HG02588 (cell line): ENCODE measurements at regions not wholly inside any gene's neighbourhood (a gene's known extent, or its start where the extent isn't known, plus 50 kb on each side); places are given as distances from the start of the nearest gene placed in this dataset.

ENCODE experiments used
- ATAC-seq: cut with Tn5 transposase; IDR thresholded peaks from one replicate; pipeline ENCODE4 v1.9.1; 2021; ENCODE audit warnings: mild to moderate bottlenecking, moderate library complexity; ENCODE audit not compliant: unreplicated experiment

DNA sequence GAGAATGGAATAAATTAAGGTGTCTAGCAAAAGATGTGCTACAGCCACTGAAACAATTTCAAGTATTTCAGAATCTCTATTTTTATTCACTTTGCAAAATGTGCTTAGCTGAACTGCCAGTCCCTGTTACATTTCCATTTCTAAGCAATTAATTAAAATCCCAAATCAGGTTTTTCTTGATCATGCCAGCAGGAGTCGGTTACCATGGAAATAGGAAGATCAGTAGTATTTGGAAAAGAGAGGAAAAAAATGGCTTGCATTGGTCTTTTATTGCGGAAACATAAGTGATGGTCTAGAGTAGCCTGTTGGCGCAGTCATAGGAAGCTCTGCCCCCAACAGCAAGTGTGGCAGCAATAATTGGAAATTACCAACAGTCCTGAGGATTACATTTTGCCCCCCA, 867.1 kb downstream of the GATA3 start:
- no peak for ATAC-seq

DNA sequence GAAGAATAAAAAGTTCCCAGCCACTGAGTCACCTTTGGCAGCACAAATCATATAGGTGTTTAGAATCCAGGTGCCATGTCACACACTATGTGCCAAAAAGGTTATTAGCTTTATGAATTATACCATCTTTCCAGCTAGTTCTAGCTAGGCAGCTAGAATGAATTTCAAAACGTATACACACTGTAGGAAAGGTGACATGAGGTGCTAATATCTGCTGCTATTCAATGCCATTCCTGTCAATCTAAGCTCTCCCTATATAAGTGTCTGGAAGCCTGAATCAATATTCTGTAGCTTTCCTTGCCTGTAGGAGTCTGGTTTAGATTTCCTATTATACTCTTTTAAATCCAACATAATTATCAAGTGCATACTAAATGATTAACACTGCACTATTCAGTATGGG, 868.6 kb downstream of the GATA3 start:
- no peak for ATAC-seq

DNA sequence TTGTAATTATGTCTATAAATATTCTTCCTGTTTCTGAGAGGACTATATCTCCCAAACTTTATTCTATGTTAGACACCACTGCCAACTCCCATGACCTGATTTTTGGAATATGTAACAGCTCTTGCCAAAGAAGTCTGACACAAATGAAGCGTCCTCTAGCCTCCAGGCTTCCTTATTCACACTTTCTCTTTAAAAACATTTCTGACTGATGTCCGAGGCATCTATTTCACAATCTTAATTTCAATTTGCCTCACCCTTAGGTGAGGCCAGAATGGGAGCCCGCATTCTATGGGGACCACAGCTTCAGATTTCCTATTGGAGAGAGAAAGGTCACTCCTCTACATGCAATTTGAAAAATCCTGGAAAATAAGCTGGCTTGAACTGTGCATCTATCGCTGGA, 873.2 kb downstream of the GATA3 start:
- no peak for ATAC-seq

DNA sequence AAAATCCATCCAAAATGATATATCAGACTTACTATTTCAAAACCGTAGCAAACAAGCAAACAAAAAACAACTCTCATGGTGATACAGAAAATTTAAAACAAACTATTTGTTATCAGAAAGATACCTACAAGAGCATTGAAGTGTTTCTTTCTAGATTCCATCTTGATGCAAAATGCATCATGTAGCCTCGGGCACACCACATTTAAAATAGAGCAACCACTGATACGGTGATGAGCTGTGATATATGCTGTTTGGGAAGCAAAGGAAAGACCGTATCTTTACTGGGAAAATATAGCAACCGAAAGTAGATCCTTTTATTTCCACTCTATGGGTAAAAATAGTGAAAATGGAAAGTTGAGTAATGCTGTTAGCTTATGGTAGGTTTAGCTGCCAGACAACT, 892.0 kb downstream of the GATA3 start:
- no peak for ATAC-seq

DNA sequence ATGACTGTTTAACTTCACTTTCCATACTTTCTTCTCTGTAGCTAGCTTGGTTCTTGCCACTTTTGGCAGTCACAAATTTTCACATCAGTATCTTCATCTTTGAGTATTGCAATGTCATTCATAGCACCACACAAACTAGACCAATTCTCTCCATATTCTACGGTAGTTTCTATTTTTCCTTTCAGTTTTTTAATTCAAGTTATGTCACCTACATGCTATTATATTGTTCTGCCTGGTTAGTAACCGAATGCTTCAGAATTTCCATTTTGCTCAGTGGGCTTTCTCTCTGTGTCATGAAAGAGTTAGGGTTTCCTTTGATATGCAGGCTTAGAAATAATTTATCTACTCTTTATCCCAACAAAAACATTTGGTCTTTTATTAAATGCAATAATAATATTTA, 896.5 kb downstream of the GATA3 start:
- no peak for ATAC-seq

DNA sequence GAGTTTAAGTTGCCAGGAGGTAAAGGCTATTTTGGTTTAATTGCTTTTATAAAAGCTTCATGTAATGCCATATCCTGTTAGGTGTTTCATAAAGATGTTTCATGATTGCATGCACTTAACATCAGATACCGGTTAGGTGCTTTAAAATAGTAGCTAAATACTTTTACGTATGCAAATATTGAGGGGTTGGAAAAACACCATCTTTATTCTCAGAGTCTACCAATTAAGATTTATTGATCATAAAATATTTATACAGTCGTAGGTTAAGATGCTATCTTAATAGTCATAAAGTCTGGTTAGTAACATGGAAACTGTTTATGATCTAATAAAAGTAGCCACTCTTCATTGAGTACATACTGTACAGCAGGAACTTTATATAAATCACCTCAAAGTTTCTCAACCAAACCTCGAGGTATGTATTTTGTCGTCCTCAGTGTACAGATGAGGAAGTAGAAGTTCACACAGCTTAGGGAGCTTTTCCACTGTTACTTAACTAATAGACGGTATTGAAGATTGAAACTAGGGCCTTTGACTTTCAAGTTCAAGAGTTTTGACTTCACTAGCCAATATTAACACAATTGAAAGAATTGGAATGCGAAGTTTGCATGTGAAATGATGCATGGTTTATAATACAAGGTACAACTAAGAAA, 897.1 kb downstream of the GATA3 start:
- ATAC-seq = no peak

DNA sequence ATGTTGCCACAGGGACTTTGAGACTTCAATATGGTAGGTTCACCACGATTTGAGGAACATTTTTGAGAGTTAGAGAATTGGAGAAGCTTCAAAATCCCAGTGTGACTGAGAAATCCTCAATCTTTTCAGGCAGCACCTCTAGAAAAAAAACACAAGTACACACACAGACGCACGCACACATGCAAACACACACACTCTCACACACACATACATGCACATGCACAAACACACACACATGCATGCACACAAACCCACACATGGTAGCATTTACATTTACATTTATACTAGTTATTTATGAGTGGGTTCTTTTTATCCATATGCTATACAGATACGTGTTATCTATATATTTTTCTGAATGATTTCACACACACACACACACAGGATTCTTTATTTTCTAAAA, 901.9 kb downstream of the GATA3 start:
- no peak for ATAC-seq

DNA sequence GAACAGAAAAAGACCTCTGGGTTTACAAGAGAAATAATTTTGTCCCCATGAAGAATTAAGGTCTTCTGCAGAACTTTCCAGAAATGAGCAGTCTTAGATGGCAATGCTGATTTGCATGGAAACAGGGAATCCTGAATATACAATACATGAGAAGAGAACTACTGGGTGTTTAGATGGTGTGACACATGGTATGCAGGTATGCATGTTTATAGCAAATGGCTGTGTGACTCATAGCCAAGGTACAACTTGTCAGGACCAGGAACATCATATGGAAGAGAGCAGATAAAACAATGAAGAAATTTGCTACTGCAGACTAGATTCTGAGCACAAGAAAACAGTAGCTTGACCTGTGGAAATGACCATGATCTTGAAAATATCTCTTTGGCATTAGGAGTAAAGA, 907.8 kb downstream of the GATA3 start:
- no peak for ATAC-seq

DNA sequence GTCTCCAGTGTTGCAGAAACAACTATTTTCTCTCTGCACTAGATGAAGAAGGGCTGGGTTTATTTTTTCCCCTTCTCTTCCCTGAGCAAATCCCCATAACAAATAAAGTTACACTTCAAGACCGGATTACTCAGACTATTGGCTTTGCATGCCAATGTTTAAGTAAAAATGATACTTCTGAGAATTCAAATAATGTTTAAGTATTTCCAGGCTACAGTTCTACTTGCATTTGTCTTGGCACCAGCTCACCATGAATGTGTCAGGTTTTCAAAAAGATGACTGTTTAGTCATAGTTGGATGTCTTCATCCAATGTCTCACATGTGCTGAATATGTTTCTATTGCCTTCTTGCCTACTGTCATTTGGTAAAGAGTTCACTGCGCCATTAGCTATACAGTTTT, 912.6 kb downstream of the GATA3 start:
- no peak for ATAC-seq

DNA sequence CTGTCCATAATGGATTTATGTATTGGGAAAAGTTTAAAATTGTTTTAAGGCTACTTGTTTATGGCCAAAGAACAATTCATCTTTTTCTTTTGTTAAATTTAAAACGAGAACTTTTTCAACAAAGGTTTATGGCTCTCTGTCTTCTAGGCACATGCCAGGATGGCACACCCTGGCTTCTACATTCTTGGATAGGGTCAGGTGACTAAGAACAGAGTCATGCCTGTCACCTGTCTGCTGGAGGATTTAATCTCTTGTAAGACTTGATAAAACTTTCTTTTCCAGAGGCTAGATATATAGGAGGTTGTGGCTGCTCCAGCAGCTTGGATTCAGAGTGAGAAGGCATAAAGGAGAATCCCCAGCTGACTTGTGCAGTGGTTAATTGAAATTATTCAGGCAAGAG, 915.4 kb downstream of the GATA3 start:
- ATAC-seq = no peak

DNA sequence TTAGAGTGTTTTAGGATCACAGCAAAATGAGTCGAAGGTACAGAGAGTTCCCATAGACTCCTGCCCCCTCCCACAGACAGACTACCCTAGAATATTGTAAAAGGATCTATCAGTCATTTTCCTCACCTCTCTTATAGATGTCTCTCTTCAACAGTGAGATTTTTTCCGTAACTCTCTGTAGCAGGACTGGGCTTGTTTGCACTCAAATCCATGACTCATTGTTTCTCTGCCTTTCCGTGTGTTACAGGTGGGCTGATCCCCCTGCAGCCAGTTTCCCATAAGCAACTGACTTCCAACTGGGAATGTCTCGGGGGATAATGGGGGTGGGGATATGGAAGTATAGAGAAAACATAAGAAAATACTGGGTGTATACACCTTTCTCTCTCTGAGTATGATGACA, 921.0 kb downstream of the GATA3 start:
- ATAC-seq = no peak

DNA sequence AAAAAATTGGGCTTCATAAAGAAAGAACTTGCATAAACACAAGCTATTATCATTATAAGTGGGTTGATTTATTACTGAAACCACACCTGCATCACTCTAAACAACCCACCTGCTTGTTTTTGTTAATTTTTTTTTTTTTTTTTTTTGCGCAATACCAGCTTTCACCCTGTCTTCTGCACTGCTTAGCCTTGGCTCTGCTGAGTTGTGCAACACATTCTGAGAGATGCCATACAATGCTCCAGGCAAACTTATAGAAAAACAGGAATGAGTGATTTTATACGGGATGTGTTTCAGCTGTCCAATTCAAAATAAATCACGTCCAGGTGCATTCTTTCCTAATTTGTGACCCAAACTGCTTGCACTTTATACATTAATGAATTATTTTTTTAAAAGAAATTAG, 923.6 kb downstream of the GATA3 start:
- ATAC-seq = no peak

DNA sequence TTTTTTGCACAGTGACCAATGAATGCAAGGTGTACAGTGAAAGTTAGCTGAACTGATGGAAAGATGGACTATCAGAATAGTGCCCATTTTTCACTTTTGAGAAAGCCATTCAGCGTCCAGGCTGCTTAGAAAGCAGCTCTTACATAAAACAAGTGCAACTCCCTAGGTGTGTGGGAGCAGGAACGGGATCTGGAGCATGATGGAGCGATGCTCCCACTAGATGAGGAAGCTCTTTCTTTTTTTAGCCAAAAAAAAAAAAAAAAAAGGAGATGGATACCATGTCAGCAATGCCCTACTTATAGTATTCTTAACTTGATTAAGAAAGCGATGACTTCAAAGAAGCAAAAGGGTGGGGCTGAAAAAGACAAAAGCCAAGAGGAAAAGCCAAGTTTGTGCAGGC, 925.5 kb downstream of the GATA3 start:
- ATAC-seq = no peak

DNA sequence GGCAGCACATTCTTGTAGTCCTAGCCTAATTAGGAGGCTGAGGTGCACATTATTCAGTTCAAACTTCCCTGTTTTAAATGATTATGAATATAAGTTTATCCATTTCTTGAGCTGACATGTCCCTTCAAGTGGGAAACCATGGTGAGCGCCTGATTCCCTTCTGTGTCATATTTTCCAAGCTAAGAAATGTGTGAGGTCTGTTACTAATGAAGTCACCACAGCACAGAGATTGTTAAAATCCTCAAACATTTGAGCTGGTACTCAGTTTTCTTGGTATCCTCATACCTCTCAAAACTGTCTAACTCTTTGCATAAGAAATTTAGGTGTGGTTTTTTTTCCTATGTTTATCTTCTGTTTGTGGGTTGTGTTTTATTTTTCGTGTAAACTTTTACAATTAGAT, 926.8 kb downstream of the GATA3 start:
- ATAC-seq = no peak

DNA sequence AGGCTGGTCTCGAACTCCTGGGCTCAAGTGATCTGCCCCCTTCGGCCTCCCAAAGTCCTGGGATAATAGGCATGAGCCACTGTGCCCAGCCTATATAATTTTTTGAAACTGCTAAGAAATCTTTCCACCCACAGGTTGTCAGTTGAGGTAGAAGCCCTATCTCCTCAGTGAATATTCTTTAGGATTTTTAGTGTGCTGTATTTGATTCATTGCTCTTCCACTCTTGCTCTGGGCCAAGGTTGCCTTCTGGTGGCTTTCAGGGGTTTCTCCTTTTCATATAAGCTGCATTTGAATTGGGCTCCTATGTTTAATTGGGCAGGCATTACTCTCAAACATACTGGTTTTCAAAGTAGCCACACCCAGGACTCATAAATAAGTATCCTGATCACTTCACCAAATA, 931.2 kb downstream of the GATA3 start:
- ATAC-seq = no peak

DNA sequence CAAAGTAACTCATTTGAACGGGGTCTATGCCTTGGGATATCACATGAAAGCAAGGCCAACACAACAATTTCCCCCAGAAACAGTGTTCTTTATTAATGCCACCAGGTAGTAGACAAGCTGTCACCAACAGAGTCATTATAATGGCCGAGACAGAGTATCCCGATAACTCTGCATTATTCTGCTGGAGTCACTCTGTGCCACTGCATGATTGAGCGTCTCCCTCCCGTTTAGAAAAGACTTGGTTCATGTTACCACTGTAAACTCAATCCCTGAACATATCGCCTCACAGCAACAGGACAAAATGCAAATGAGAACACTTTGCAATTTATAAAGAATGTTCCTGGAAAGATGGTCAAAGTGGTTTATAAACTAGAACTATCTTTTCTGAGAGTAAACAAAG, 932.5 kb downstream of the GATA3 start:
- ATAC-seq = no peak

DNA sequence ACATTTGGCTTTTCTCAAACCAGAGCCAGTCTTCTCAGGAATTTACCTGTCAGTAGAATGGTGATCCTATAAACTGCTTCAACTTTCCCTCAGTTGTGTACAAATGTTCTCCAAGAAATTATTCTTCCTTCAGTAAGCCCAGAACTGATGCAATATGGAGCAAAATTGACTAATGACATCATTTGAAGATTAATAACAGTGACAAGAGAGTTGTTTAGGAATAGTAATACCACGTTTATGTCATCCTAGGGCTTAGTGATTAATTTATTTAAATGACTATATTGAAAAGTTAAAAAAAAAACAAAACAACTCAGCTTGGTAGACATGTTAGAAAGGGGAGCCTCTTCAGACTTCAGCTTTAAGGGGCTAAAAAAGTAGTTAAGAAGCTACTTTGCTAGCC, 933.2 kb downstream of the GATA3 start:
- no peak for ATAC-seq

DNA sequence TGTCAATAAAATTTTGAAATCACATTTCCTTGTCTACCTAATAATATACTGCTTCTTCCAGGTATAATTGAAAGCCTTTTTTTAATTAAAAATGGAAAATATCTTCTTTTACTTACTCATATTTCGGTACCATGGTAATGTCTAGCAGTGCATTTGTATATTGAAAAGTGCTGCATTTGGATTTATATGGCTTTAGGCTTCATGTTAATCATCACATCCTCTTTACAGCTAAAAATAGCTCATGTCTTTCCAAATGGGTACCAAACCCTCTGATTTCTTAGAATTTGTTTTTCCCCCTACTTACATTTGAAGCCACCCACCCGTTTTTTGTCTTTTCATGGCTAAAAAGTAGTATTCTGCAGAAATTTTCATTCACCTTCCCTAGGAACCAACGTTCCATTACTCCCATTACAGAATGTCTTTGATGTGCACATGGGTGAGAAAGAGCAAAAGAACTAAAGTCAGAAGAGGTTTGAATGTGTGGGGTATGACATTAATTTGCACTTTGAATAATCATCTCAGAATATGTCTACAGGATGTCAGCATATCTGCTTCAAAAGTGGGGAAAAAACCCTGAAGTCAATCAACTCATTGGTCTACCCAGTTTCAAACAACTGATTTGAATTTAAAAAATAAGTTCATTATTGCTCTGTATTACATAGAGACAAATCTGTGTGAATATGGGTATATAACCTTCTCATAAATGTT, 935.9 kb downstream of the GATA3 start:
- no peak for ATAC-seq

DNA sequence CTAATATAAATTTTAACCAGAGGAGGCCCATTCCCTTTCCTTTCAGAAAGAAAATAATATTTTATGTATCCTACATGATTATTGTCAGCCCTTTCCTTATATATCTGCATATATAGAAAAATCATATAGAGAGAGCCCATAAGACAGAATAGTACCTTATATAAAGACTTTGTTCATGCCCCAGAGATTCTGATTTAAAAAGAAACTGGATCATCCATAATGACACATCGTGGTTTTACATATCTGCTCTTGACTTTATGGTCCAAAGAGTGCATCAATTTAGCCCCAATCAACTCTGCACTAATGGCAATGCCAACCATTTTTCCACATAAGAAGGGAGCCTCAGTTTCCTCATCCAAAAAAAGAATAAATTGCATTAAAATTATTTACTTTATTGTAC, 937.5 kb downstream of the GATA3 start:
- no peak for ATAC-seq

DNA sequence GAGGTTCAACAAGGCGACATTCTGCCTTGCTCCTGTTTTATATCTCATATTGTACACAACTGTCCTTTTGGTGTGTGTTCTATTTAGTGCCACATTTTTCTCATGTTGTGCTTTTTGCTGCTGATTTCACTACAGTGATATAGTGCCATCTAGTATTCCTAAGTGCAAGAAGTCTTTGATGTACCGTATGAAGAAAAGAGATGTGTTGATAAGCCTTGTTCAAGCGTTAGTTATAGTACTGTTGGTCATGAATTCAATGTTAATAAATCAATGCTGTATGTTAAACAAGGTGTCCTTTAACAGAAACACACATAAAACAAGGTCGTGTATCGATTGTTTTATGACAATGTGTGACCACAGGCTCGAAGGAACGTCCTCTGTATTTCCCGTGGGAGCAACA, 939.4 kb downstream of the GATA3 start:
- no peak for ATAC-seq

DNA sequence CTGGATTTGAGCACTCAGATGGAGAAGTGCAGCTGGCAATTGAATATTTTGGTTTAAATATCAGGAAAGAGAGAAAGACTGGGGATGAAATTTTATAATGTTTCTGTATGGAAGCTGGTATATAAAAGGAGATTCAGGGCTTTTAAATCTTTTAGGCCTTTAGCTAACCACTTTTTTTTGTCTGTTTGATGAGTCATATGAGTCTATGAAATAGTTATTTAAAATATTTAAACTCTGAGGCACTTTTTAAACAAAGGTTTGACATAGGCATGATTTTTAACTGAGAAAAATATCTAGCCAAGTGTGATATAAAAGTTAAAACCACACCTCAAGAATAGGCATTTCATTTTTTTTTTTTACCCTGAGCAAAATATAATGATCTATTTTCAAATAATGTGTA, 944.3 kb downstream of the GATA3 start:
- no peak for ATAC-seq

DNA sequence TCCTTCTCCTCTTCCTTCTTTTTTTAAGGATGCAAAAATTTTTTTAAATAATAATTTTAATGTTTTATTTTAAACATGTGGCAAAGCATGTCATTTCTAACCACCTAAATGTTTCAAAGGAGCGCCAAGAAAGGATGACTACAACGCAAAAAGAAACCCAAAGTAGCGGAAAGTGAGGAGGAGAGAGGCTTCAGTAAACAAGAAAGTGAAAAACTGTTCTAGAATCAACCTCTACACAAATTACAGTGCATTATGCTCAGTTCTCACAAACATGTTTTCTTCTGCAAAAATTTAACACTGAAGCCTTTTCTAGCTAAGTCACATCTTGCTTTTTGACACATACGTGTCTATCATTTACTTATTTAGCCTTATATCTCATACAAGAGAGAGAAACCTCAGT, 948.6 kb downstream of the GATA3 start:
- ATAC-seq = no peak

DNA sequence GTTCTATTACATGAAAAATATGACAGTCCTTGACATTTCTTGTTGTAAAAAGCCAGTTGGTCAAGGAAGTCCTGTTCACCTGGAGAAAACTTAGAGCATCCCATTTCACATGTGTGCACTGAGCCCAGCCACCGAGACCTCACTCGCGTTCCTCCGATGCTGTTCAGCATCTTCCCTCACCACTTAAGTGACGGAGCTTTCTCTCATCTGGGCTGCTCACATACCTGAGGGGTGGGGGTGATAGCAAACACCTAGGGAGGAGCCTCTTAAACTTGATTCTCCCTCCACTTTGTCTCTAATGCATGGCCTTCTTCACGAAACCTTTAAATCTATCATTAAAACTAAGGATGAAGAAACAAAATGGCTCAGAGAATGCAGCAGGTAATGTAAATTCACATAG, 950.2 kb downstream of the GATA3 start:
- no peak for ATAC-seq
